HG03565 (cell line): ENCODE measurements at regions not wholly inside any gene's neighbourhood (a gene's known extent, or its start where the extent isn't known, plus 50 kb on each side); places are given as distances from the start of the nearest gene placed in this dataset.
"Not testable (repeated sequence)": the region's sequence is repeated elsewhere in the genome, so short reads cannot be mapped to it uniquely, and the experiment has no call there.

Experiments used
- ATAC-seq: cut with Tn5 transposase; IDR thresholded peaks from one replicate; pipeline ENCODE4 v1.9.1; 2021; ENCODE audit warnings: mild to moderate bottlenecking, moderate library complexity; ENCODE audit not compliant: unreplicated experiment

- ATAC-seq: no peak
Measured at GRCh38 chr7:81383846-81384245, 386.0 kb downstream of the HGF start.

GRCh38 chr7:81374641-81375040 lies 395.2 kb downstream of the HGF start:
- ATAC-seq: not testable (repeated sequence)

- no peak for ATAC-seq
Measured at GRCh38 chr7:81370822-81371221, 399.0 kb downstream of the HGF start.

GRCh38 chr7:81367326-81367931 lies 402.4 kb downstream of the HGF start:
- no peak for ATAC-seq

GRCh38 chr7:81366546-81366945 lies 403.3 kb downstream of the HGF start:
- ATAC-seq: no peak

GRCh38 chr7:81361769-81362312 lies 408.0 kb downstream of the HGF start:
- no peak for ATAC-seq

GRCh38 chr7:81355911-81356310 lies 413.9 kb downstream of the HGF start:
- ATAC-seq: no peak

GRCh38 chr7:81349044-81349443 lies 420.8 kb downstream of the HGF start:
- ATAC-seq: no peak

GRCh38 chr7:81339946-81340345 lies 421.1 kb upstream of the SEMA3C start:
- no peak for ATAC-seq

GRCh38 chr7:81333536-81333935 lies 414.7 kb upstream of the SEMA3C start:
- ATAC-seq: no peak

GRCh38 chr7:81333004-81333403 lies 414.2 kb upstream of the SEMA3C start:
- no peak for ATAC-seq

GRCh38 chr7:81331061-81332018 lies 412.5 kb upstream of the SEMA3C start:
- no peak for ATAC-seq

GRCh38 chr7:81330108-81330507 lies 411.3 kb upstream of the SEMA3C start:
- ATAC-seq: no peak

- ATAC-seq: no peak
Measured at GRCh38 chr7:81327468-81328266, 408.8 kb upstream of the SEMA3C start.

GRCh38 chr7:81321949-81322348 lies 403.1 kb upstream of the SEMA3C start:
- ATAC-seq: no peak

GRCh38 chr7:81317741-81318140 lies 398.9 kb upstream of the SEMA3C start:
- no peak for ATAC-seq

GRCh38 chr7:81308643-81309322 lies 389.9 kb upstream of the SEMA3C start:
- ATAC-seq: no peak

- no peak for ATAC-seq
Measured at GRCh38 chr7:81301815-81302214, 383.0 kb upstream of the SEMA3C start.

- no peak for ATAC-seq
Measured at GRCh38 chr7:81300753-81301152, 381.9 kb upstream of the SEMA3C start.

GRCh38 chr7:81299711-81300110 lies 380.9 kb upstream of the SEMA3C start:
- ATAC-seq: no peak
